Thyroid gland (tissue), 4 donors: ENCODE measurements at regions not wholly inside any gene's neighbourhood (a gene's known extent, or its start where the extent isn't known, plus 50 kb on each side); places are given as distances from the start of the nearest gene placed in this dataset.

ENCODE experiments used
- CTCF ChIP-seq, 6 experiments: fragments of 200-600 bp in 3 of 6; fragments of 450-650 bp in 3 of 6; sonication (generic) in 3 of 6; IDR thresholded peaks; one replicate each; pipeline ENCODE4 v1.5.1; 2016 to 2019; ENCODE audit warnings: antibody characterized with exemption in 6 of 6, mild to moderate bottlenecking in 2 of 6, inconsistent platforms in 1 of 6, moderate library complexity in 1 of 6
- POLR2A ChIP-seq, 2 donors: fragments of 450-650 bp; IDR thresholded peaks; one replicate each; pipeline ENCODE4 v1.6.1; 2017; ENCODE audit warnings: antibody characterized with exemption in 2 of 2, mild to moderate bottlenecking in 2 of 2, moderate library complexity in 1 of 2

- TF ChIP-seq CTCF (IDR thresholded peaks at IDR 0.05) (no peak), POLR2A (IDR thresholded peaks at IDR 0.05) (no peak)
Observed at GRCh38 chr2:106581755-106582147, 94.6 kb downstream of the CD8B2 start.
